Right lung (tissue), 2 donors: ENCODE measurements at regions not wholly inside any gene's neighbourhood (a gene's known extent, or its start where the extent isn't known, plus 50 kb on each side); places are given as distances from the start of the nearest gene placed in this dataset.

Source experiments
- DNase-seq, 2 donors: peaks; one replicate each; pipeline ENCODE4 v3.0.0-alpha.2; 2013

DNA sequence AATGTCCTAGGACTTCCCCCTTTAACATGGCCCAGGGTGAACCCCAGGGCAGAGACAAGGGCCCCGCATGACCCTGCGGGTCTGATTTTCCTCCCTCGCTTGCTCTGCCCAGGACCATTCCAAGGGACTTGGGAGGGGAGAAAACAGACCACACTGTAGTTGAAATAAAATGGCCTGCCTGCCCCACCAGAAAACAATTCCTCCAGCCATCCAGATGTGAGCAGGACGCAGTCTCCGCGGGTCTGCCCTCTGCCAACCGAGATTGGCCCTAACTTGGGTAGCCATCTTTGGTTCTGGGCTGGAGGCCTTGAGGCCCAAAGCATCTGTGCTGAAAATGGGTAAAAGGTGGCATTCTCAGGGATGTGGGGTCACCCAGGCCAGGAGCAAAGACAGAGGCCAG lies 75.5 kb downstream of the RFLNA start:
- DNase-seq: no peak

- DNase-seq: no peak
Observed at GRCh38 chr12:124369827-124370378, 75.0 kb downstream of the RFLNA start.

GRCh38 chr12:124369055-124369826 lies 74.3 kb downstream of the RFLNA start:
- peak; percentile 94 to 96 for DNase-seq

DNA sequence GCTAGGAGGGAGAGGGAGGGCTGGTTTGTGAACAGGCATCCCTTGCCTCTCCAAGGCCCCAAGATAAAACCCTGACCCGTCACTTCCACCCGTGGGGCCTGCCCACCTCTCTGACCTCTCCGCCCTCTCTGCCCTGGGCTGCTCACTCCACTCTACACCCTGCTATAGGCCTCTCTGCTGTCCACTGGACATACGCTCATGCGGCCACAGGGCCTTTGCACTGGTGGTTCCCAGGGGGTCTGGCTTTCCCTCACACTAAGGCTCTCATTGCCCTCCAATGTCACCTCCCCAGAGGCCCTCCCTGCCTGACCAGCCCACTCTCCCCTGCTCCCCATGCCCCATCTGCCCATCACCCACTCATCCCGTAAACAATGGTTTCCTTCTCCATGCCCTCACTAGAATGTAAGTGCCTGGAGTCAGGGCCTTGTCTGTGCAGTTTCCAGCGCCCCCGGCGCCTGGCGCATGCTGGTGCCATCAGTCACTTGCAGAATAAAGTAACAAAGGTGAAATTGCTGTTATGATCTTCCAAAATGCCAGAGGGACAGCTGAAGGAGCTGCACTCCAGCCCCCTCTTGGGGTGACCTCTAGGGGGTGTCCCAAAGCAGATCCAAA lies 73.6 kb downstream of the RFLNA start:
- no peak for DNase-seq

- DNase-seq: no peak
Observed at GRCh38 chr12:124365726-124366430, 71.0 kb downstream of the RFLNA start.
